Lung (tissue), 11 donors: ENCODE measurements at regions not wholly inside any gene's neighbourhood (a gene's known extent, or its start where the extent isn't known, plus 50 kb on each side); places are given as distances from the start of the nearest gene placed in this dataset.

ENCODE experiments used
- ATAC-seq: fragments of 200-7000 bp; cut with Tn5 transposase; one replicate; pipeline ENCODE4 v1.9.1; 2020; ENCODE audit warnings: moderate number of reproducible peaks; ENCODE audit not compliant: insufficient read depth, low FRiP score
- DNase-seq, 3 donors: peaks; one replicate each; pipeline ENCODE4 v3.0.0-alpha.2; 2013 to 2017
- H3K27ac ChIP-seq, 2 donors: one replicate each; pipeline ENCODE4 v1.5.1; 2013; ENCODE audit warnings: mild to moderate bottlenecking in 2 of 2, moderate library complexity in 2 of 2, control low read depth in 1 of 2, inconsistent platforms in 1 of 2, low read depth in 1 of 2, low read length in 1 of 2
- H3K27me3 ChIP-seq, 3 donors: one replicate each; pipeline ENCODE4 v1.5.1; 2013; ENCODE audit warnings: low read length in 2 of 3; ENCODE audit not compliant: control insufficient read depth in 3 of 3, insufficient read depth in 3 of 3
- H3K36me3 ChIP-seq, 4 donors: one replicate each; pipeline ENCODE4 v1.5.1; 2013; ENCODE audit warnings: low read length in 4 of 4, mild to moderate bottlenecking in 1 of 4, moderate library complexity in 1 of 4; ENCODE audit not compliant: control insufficient read depth in 4 of 4, insufficient read depth in 4 of 4
- H3K4me1 ChIP-seq, 5 donors: one replicate each; pipeline ENCODE4 v1.5.1; 2013; ENCODE audit warnings: low read length in 5 of 5, mild to moderate bottlenecking in 2 of 5, moderate library complexity in 1 of 5; ENCODE audit not compliant: control insufficient read depth in 5 of 5, insufficient read depth in 5 of 5
- H3K4me3 ChIP-seq: one replicate; pipeline ENCODE4 v1.5.1; 2013; ENCODE audit warnings: mild to moderate bottlenecking, control low read depth, moderate library complexity
- H3K9ac ChIP-seq, 2 donors: one replicate each; pipeline ENCODE4 v1.5.1; 2013; ENCODE audit warnings: low read length in 2 of 2, control low read depth in 1 of 2; ENCODE audit not compliant: insufficient read depth in 1 of 2
- H3K9me3 ChIP-seq, 4 donors: one replicate each; pipeline ENCODE4 v1.5.1; 2013; ENCODE audit warnings: low read length in 3 of 4, mild to moderate bottlenecking in 1 of 4, moderate library complexity in 1 of 4; ENCODE audit not compliant: control insufficient read depth in 4 of 4, insufficient read depth in 3 of 4
- CTCF ChIP-seq: IDR thresholded peaks from 2 replicates; pipeline ENCODE4 v1.5.1; 2012; ENCODE audit warnings: mild to moderate bottlenecking; ENCODE audit errors: control extremely low read depth, extremely low read depth
- WGBS, 2 donors: extraction: QIAGEN DNeasy Blood & Tissue Kit; methylation state at CpG; one replicate each; pipeline ENCODE4 v1.1.7; 2013; 5-methylcytosine and 5-hydroxymethylcytosine counted together
- donor health status: control.
- donor health status: control.
- donor health status: Bipolar disorder and iron deficiency.
- donor health status: healthy.
- donor health status: DM: yes; HTN: yes; CAD: no.

- Histone ChIP-seq H3K9me3 (peaks cover 0 to 7% (median under 1%) of the 10 kb centered on the region in 4 donors), H3K27ac (no peak overlapping the region), H3K27me3 (no peaks in the 10 kb centered on the region), H3K9ac (no peak overlapping the region), H3K4me3 (no peak overlapping the region), H3K4me1 (no peaks in the 10 kb centered on the region), H3K36me3 (no peaks in the 10 kb centered on the region)
- TF ChIP-seq CTCF: no peak
- no peak for DNase-seq
- 71% methylated on average over 6 of the region's 6 CpGs for WGBS, 2 donors
- ATAC-seq: no peak
Observed at GRCh38 chr2:118489712-118490299, 357.6 kb downstream of the EN1 start.

- H3K9me3 ChIP-seq: peaks cover 0 to 3% (median 0%) of the 10 kb centered on the region in 4 donors
- no peak overlapping the region for H3K4me3 ChIP-seq
- TF ChIP-seq CTCF: no peak
- 70 to 75% methylated on average over 1 of the region's 1 CpG for WGBS, 2 donors
- ATAC-seq: no peak
- H3K4me1 ChIP-seq: no peaks in the 10 kb centered on the region
- DNase-seq: no peak
- H3K27me3 ChIP-seq: peaks cover 0 to 2% (median 0%) of the 10 kb centered on the region in 3 donors
- H3K27ac ChIP-seq: no peak overlapping the region
- no peak overlapping the region for H3K9ac ChIP-seq
- H3K36me3 ChIP-seq: no peaks in the 10 kb centered on the region
Observed at GRCh38 chr2:118481299-118481698, 366.1 kb downstream of the EN1 start.

GRCh38 chr2:118479020-118479419 is 368.4 kb downstream of the EN1 start:
- no peak for TF ChIP-seq CTCF
- no peaks in the 10 kb centered on the region for H3K36me3 ChIP-seq
- H3K4me3 ChIP-seq: no peak overlapping the region
- no peak for DNase-seq
- H3K9ac ChIP-seq: no peak overlapping the region
- peaks cover 0 to 3% (median 0%) of the 10 kb centered on the region in 4 donors for H3K9me3 ChIP-seq
- ATAC-seq: no peak
- H3K4me1 ChIP-seq: no peaks in the 10 kb centered on the region
- 79 to 82% methylated on average over 5 of the region's 5 CpGs for WGBS, 2 donors
- H3K27ac ChIP-seq: no peak overlapping the region
- H3K27me3 ChIP-seq: peaks cover 0 to 2% (median 0%) of the 10 kb centered on the region in 3 donors
